ENCODE measurements at regions not wholly inside any gene's neighbourhood (a gene's known extent, or its start where the extent isn't known, plus 50 kb on each side); places are given as distances from the start of the nearest gene placed in this dataset.

- Histone ChIP-seq H4K20me1 (ENCODE audit: low read depth) (no peaks in the 10 kb centered on the region), H3K9ac (no peak overlapping the region), H3K36me3 (no peaks in the 10 kb centered on the region), H3K4me2 (no peak overlapping the region), H3F3A (ENCODE audit: low read depth) (no peaks in the 10 kb centered on the region), H3K9me3 (ENCODE audit: low read depth) (no peaks in the 10 kb centered on the region), H2AFZ (replicated peaks) (no peak overlapping the region), H3K4me3 (no peak overlapping the region), H3K4me1 (no peaks in the 10 kb centered on the region), H3K27ac (no peak overlapping the region), H3K79me2 (ENCODE audit: low read depth) (no peaks in the 10 kb centered on the region), H3K27me3 (no peaks in the 10 kb centered on the region)
- DNase-seq (ENCODE audit: low spot score): no peak
- Mint-ChIP-seq H3K4me1 (no peaks in the 10 kb centered on the region), H3K36me3 (no peaks in the 10 kb centered on the region), H3K4me3 (no peak overlapping the region), H3K9me3 (no peaks in the 10 kb centered on the region), H3K27me3 (ENCODE audit: insufficient read depth, low read depth) (peaks cover 3% of the 10 kb centered on the region), H3K27ac (no peak overlapping the region)
- TF ChIP-seq CTCF (IDR thresholded peaks at IDR 0.05) (no peak), EZH2phosphoT487 (IDR thresholded peaks at IDR 0.05) (no peak), EZH2 (IDR thresholded peaks at IDR 0.05) (no peak)
Measured at GRCh38 chr9:102778746-102779145, 216.4 kb upstream of the CYLC2 start.

- no peak overlapping the region for H3K4me2 ChIP-seq
- DNase-seq (ENCODE audit: low spot score): no peak
- no peaks in the 10 kb centered on the region for H4K20me1 ChIP-seq (ENCODE audit: low read depth)
- H3K4me1 Mint-ChIP-seq: peaks cover 4% of the 10 kb centered on the region
- no peak overlapping the region for H3K4me3 ChIP-seq
- no peak overlapping the region for H3K4me3 Mint-ChIP-seq
- no peaks in the 10 kb centered on the region for H3K27me3 ChIP-seq
- H3K79me2 ChIP-seq (ENCODE audit: low read depth): no peaks in the 10 kb centered on the region
- no peak overlapping the region for H3K9ac ChIP-seq
- H3K4me1 ChIP-seq: no peaks in the 10 kb centered on the region
- H3K9me3 ChIP-seq (ENCODE audit: low read depth): no peaks in the 10 kb centered on the region
- no peaks in the 10 kb centered on the region for H3K9me3 Mint-ChIP-seq
- H3F3A ChIP-seq (ENCODE audit: low read depth): no peaks in the 10 kb centered on the region
- no peaks in the 10 kb centered on the region for H3K36me3 ChIP-seq
- H2AFZ ChIP-seq (replicated peaks): no peak overlapping the region
- H3K27me3 Mint-ChIP-seq (ENCODE audit: insufficient read depth, low read depth): no peaks in the 10 kb centered on the region
- no peak for TF ChIP-seq EZH2 (IDR thresholded peaks at IDR 0.05)
- H3K27ac Mint-ChIP-seq: no peak overlapping the region
- no peaks in the 10 kb centered on the region for H3K36me3 Mint-ChIP-seq
- no peak overlapping the region for H3K27ac ChIP-seq
Measured at GRCh38 chr9:102770704-102771103, 224.4 kb upstream of the CYLC2 start.

- Mint-ChIP-seq H3K4me1 (peaks cover 4% of the 10 kb centered on the region), H3K9me3 (no peaks in the 10 kb centered on the region), H3K36me3 (no peaks in the 10 kb centered on the region), H3K27me3 (ENCODE audit: insufficient read depth, low read depth) (no peaks in the 10 kb centered on the region), H3K27ac (no peak overlapping the region), H3K4me3 (no peak overlapping the region)
- Histone ChIP-seq H3K9me3 (ENCODE audit: low read depth) (no peaks in the 10 kb centered on the region), H3K36me3 (no peaks in the 10 kb centered on the region), H3K4me2 (no peak overlapping the region), H3K4me3 (no peak overlapping the region), H3K4me1 (no peaks in the 10 kb centered on the region), H3F3A (ENCODE audit: low read depth) (no peaks in the 10 kb centered on the region), H3K9ac (no peak overlapping the region), H3K27ac (no peak overlapping the region), H3K27me3 (no peaks in the 10 kb centered on the region), H4K20me1 (ENCODE audit: low read depth) (no peaks in the 10 kb centered on the region), H3K79me2 (ENCODE audit: low read depth) (no peaks in the 10 kb centered on the region), H2AFZ (replicated peaks) (no peak overlapping the region)
- TF ChIP-seq EZH2phosphoT487 (IDR thresholded peaks at IDR 0.05): no peak
- no peak for TF ChIP-seq EZH2 (IDR thresholded peaks at IDR 0.05)
- TF ChIP-seq CTCF (IDR thresholded peaks at IDR 0.05): no peak
- no peak for DNase-seq (ENCODE audit: low spot score)
Measured at GRCh38 chr9:102769307-102769706, 225.8 kb upstream of the CYLC2 start.

- Histone ChIP-seq H3F3A (ENCODE audit: low read depth) (no peaks in the 10 kb centered on the region), H3K79me2 (ENCODE audit: low read depth) (no peaks in the 10 kb centered on the region), H3K4me2 (no peak overlapping the region), H3K4me3 (no peak overlapping the region), H3K9me3 (ENCODE audit: low read depth) (no peaks in the 10 kb centered on the region), H3K27me3 (no peaks in the 10 kb centered on the region), H3K9ac (no peak overlapping the region), H3K27ac (no peak overlapping the region), H2AFZ (replicated peaks) (no peak overlapping the region), H3K36me3 (no peaks in the 10 kb centered on the region), H3K4me1 (no peaks in the 10 kb centered on the region), H4K20me1 (ENCODE audit: low read depth) (no peaks in the 10 kb centered on the region)
- no peak overlapping the region for H3K4me3 Mint-ChIP-seq
- TF ChIP-seq CTCF (IDR thresholded peaks at IDR 0.05): no peak
- TF ChIP-seq EZH2 (IDR thresholded peaks at IDR 0.05): no peak
- no peak for TF ChIP-seq EZH2phosphoT487 (IDR thresholded peaks at IDR 0.05)
- H3K27me3 Mint-ChIP-seq (ENCODE audit: insufficient read depth, low read depth): no peaks in the 10 kb centered on the region
- H3K4me1 Mint-ChIP-seq: peaks cover 4% of the 10 kb centered on the region
- no peaks in the 10 kb centered on the region for H3K9me3 Mint-ChIP-seq
- H3K27ac Mint-ChIP-seq: no peak overlapping the region
- no peak for DNase-seq (ENCODE audit: low spot score)
- H3K36me3 Mint-ChIP-seq: no peaks in the 10 kb centered on the region
Measured at GRCh38 chr9:102768002-102768401, 227.1 kb upstream of the CYLC2 start.

All from neural progenitor cell (in vitro differentiated cells).